ENCODE measurements at regions not wholly inside any gene's neighbourhood (a gene's known extent, or its start where the extent isn't known, plus 50 kb on each side); places are given as distances from the start of the nearest gene placed in this dataset.
"Not testable (repeated sequence)": the region's sequence is repeated elsewhere in the genome, so short reads cannot be mapped to it uniquely, and the experiment has no call there.

DNA sequence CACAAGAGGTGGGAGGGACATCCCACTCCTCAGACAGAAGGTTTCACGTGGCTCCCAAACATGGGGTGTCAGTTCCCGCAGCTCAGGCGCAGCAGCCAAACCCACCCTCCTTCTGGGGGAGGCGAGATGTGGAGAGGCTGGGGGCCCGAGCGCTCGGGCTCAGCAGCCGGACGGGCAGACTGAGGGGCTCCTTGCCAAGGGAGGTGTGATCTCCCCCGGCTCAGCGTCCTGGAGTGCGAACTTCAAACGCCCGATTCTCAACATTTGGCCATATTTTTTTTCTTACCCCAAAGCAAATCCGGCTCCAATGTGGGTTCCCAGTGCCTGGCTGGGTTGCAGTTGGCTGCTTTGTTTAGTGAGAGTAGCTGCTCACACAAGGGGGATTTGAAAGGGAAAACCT is 477.9 kb downstream of the MN1 start:
- no peak for DNase-seq (ENCODE audit: low read depth in 1 of 2, low spot score in 1 of 2)

- not testable (repeated sequence) for DNase-seq (ENCODE audit: low read depth in 1 of 2, low spot score in 1 of 2)
These were observed 476.6 kb downstream of the MN1 start for GRCh38 chr22:27324908-27325307.

DNA sequence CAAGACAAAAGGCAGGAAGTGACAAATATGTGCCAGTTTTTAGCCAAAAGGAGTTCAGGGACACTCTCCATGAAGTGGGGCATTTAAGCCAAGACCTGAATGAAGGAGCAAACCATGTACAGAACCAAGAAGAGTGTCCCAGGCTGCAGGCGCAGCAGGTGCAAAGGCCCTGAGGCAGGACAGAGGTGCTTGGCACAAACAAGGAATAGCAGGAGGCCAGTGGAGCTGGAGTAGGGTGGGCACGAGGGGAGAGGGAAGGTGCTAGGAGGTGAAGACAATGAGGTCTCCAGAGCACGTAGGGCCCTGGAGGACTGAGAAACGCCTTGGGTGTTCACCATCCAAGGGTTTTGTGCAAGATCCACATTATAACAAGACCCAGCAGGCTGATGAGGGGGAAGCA is 474.1 kb downstream of the MN1 start:
- no peak for DNase-seq (ENCODE audit: low read depth in 1 of 2, low spot score in 1 of 2)

DNA sequence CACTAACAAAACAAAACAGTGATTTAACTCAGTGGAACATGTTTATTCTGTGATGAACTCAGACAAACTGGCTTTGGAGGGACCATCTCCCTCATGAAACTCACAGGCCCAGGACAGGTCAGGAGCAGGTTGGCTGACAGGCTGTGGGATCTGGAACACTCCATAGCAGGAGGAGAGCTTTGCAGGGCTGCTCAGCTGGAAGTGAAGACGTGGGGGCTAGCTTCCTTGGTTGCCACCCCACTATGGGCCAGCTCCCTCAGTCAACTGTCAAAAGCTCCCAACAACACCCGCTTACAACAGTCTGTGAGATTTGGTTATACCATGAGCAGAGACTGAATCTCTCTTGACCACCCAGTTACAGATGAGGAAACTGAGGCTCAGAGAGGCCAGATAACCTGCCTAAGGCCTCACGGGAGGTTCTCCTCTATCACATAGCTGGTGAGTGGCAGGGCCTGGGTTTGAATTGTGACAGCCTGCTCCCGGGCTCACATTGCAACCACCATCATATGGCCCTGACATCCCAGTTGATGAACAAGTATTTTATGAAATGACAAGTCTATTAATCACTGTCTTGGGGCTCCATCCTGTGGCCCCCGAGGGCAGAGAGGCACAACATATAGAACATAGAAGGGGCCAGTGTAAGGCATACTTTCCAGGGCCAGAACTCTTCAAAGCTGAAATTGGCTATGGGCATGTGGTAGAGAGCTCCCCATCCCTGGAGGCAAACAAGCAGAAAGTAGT is 473.4 kb downstream of the MN1 start:
- DNase-seq (ENCODE audit: low read depth in 1 of 2, low spot score in 1 of 2): no peak

- DNase-seq (ENCODE audit: low read depth in 1 of 2, low spot score in 1 of 2): no peak
These were observed 472.3 kb downstream of the MN1 start for GRCh38 chr22:27329131-27329850.

- no peak for DNase-seq (ENCODE audit: low read depth in 1 of 2, low spot score in 1 of 2)
These were observed 471.4 kb downstream of the MN1 start for GRCh38 chr22:27329966-27330645.

- DNase-seq (ENCODE audit: low read depth in 1 of 2, low spot score in 1 of 2): no peak
These were observed 469.9 kb downstream of the MN1 start for GRCh38 chr22:27331526-27332281.

- no peak for DNase-seq (ENCODE audit: low read depth in 1 of 2, low spot score in 1 of 2)
These were observed 466.4 kb downstream of the MN1 start for GRCh38 chr22:27335102-27335660.

GRCh38 chr22:27336151-27337090 is 465.1 kb downstream of the MN1 start:
- no peak for DNase-seq (ENCODE audit: low read depth in 1 of 2, low spot score in 1 of 2)

- no peak for DNase-seq (ENCODE audit: low read depth in 1 of 2, low spot score in 1 of 2)
These were observed 463.9 kb downstream of the MN1 start for GRCh38 chr22:27337676-27338075.

GRCh38 chr22:27340047-27340446 is 461.5 kb downstream of the MN1 start:
- no peak for DNase-seq (ENCODE audit: low read depth in 1 of 2, low spot score in 1 of 2)

GRCh38 chr22:27344546-27344945 is 457.0 kb downstream of the MN1 start:
- DNase-seq (ENCODE audit: low read depth in 1 of 2, low spot score in 1 of 2): no peak

GRCh38 chr22:27345691-27346090 is 455.9 kb downstream of the MN1 start:
- DNase-seq (ENCODE audit: low read depth in 1 of 2, low spot score in 1 of 2): no peak

- DNase-seq (ENCODE audit: low read depth in 1 of 2, low spot score in 1 of 2): no peak
These were observed 453.6 kb downstream of the MN1 start for GRCh38 chr22:27347951-27348350.

DNA sequence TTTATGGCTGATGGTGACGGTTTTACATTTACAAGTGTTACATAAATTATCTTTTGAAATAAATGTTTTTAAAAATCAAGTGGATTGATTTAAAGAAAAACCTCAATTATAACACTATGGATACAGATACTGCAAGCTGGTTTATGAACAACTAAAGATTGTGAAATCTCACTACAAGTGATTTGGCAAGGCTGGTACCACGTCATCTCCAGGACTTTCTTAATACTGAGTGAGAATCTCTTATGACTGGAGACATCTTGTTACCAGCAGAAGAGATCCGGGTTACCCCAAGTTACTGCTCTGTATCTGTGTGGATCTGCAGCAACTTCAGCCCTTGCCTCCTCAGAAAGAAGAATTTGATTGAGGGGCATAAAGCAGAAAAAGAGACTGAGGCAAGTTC is 452.9 kb downstream of the MN1 start:
- no peak for DNase-seq (ENCODE audit: low read depth in 1 of 2, low spot score in 1 of 2)

- DNase-seq (ENCODE audit: low read depth in 1 of 2, low spot score in 1 of 2): no peak
These were observed 452.1 kb downstream of the MN1 start for GRCh38 chr22:27349456-27349855.

GRCh38 chr22:27350306-27350705 is 451.2 kb downstream of the MN1 start:
- DNase-seq (ENCODE audit: low read depth in 1 of 2, low spot score in 1 of 2): no peak

GRCh38 chr22:27352426-27352825 is 449.1 kb downstream of the MN1 start:
- DNase-seq (ENCODE audit: low read depth in 1 of 2, low spot score in 1 of 2): no peak

DNA sequence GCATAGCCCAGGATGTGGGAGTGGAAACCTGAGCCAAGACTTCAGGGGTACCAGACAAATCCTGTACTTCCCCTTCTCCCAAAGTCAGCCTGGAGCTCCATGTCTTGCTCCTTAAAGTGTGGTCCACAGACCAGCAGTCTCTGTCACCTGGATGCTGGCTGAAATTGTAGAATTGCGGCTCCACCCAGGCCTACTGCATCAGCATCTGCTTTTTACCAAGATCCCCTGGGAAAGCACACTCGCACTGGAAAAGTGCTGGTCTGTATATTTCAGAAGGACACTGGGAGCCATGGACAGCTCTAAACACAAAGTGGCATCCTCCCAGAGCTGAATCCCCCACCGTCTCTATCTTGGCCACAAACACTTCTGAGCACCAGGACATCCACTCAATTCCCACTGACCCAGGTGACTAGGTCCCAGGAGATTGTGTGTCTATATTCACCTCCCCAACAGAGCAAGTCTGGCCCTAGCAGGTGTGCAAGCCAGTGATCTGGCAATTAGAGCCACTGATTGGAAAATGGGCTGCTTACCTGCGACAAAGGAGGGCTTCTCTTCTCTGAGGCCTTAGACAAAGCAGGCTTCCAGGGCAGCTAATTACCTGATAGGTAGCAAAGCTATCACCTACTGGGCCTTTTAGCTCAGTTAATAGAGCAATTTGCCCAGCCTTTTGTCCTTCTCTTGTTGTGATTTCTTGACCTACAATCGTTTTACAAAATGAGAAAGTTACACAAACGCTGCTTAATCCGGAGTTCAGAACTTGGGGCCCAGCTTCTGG is 443.3 kb downstream of the MN1 start:
- no peak for DNase-seq (ENCODE audit: low read depth in 1 of 2, low spot score in 1 of 2)

Measured in stimulated activated CD4-positive, alpha-beta T cell treated with anti-CD3 and anti-CD28 coated beads, Interleukin-15, amount 100 ng/mL, for 1 hour (primary cell).